Left ventricle myocardium inferior (tissue), 1 donor: ENCODE measurements at regions not wholly inside any gene's neighbourhood (a gene's known extent, or its start where the extent isn't known, plus 50 kb on each side); places are given as distances from the start of the nearest gene placed in this dataset.
A peak's percentile ranks its signal among the peaks of the same experiment; 100 is the strongest.

Source experiments
- DNase-seq: peaks from one replicate; pipeline ENCODE4 v3.0.0-alpha.2; 2020
- H3K27ac ChIP-seq: fragments of 200-600 bp; replicated peaks from 2 replicates; pipeline ENCODE4 v1.8.0; 2021
- H3K27me3 ChIP-seq: fragments of 200-600 bp; 2 replicates; pipeline ENCODE4 v1.8.0; 2021; ENCODE audit warnings: low read depth
- H3K36me3 ChIP-seq: fragments of 200-600 bp; 2 replicates; pipeline ENCODE4 v1.8.0; 2021
- H3K4me1 ChIP-seq: fragments of 200-600 bp; 2 replicates; pipeline ENCODE4 v1.8.0; 2021
- H3K4me3 ChIP-seq: fragments of 200-600 bp; 2 replicates; pipeline ENCODE4 v1.8.0; 2021; ENCODE audit warnings: mild to moderate bottlenecking, moderate library complexity
- H3K9me3 ChIP-seq: fragments of 200-600 bp; replicated peaks from 2 replicates; pipeline ENCODE4 v1.8.0; 2021
- intact Hi-C: fragments of 100-400 bp; cut with micrococcal nuclease; formaldehyde crosslinking; loops from one replicate; pipeline ENCODE4 v1.11.0; 2022
- TF ChIP-seq, protein P1 (sequence below): fragments of 200-600 bp; IDR thresholded peaks from 2 replicates; pipeline ENCODE4 v1.8.0; 2021; ENCODE audit warnings: antibody characterized with exemption, mild to moderate bottlenecking, borderline replicate concordance
- donor health status: DM: no; HTN: yes; CAD: no; lungs with severe emphysema.

GRCh38 chr5:92912283-92912682 is 668.7 kb downstream of the NR2F1-AS1 start:
- H3K36me3 ChIP-seq = no peaks in the 10 kb centered on the region
- peaks cover 15% of the 10 kb centered on the region for H3K4me1 ChIP-seq
- H3K27ac ChIP-seq = no peak overlapping the region
- no peak for DNase-seq
- TF ChIP-seq, protein P1, sequence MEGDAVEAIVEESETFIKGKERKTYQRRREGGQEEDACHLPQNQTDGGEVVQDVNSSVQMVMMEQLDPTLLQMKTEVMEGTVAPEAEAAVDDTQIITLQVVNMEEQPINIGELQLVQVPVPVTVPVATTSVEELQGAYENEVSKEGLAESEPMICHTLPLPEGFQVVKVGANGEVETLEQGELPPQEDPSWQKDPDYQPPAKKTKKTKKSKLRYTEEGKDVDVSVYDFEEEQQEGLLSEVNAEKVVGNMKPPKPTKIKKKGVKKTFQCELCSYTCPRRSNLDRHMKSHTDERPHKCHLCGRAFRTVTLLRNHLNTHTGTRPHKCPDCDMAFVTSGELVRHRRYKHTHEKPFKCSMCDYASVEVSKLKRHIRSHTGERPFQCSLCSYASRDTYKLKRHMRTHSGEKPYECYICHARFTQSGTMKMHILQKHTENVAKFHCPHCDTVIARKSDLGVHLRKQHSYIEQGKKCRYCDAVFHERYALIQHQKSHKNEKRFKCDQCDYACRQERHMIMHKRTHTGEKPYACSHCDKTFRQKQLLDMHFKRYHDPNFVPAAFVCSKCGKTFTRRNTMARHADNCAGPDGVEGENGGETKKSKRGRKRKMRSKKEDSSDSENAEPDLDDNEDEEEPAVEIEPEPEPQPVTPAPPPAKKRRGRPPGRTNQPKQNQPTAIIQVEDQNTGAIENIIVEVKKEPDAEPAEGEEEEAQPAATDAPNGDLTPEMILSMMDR = no peak
- no peak overlapping the region for H3K4me3 ChIP-seq
- no peaks in the 10 kb centered on the region for H3K9me3 ChIP-seq
- H3K27me3 ChIP-seq = peaks cover 6% of the 10 kb centered on the region
- intact Hi-C loops = no loop called here

GRCh38 chr5:92911851-92912250 is 669.2 kb downstream of the NR2F1-AS1 start:
- TF ChIP-seq, protein P1 = no peak
- no peak for DNase-seq
- Histone ChIP-seq H3K4me1 (peaks cover 15% of the 10 kb centered on the region), H3K27me3 (peaks cover 6% of the 10 kb centered on the region), H3K4me3 (no peak overlapping the region), H3K9me3 (no peaks in the 10 kb centered on the region), H3K36me3 (no peaks in the 10 kb centered on the region), H3K27ac (no peak overlapping the region)
- intact Hi-C loops = no loop called here

DNA sequence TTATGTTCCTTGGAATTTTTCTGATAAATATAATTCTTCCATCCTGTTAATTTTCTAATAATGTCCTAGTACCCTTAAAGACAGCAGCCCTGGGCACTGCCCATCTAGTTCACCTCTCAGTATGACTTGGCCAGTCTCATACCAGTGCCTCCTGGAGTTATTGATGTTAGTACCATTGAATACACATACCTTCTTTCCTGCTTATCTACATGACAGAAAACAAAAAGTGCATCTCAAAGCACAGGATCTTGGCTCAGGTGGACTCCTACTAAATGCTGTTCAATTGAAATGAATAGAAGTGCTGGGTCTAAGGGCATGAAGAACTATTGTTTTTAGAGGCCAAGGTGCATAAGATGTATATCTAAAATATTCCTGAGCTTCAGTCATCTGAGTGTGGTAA is 669.7 kb downstream of the NR2F1-AS1 start:
- Histone ChIP-seq H3K27ac (no peak overlapping the region), H3K36me3 (no peaks in the 10 kb centered on the region), H3K9me3 (no peaks in the 10 kb centered on the region), H3K4me3 (no peak overlapping the region), H3K4me1 (peaks cover 15% of the 10 kb centered on the region), H3K27me3 (peaks cover 6% of the 10 kb centered on the region)
- TF ChIP-seq, protein P1 = no peak
- DNase-seq = no peak
- intact Hi-C loops = no loop called here

DNA sequence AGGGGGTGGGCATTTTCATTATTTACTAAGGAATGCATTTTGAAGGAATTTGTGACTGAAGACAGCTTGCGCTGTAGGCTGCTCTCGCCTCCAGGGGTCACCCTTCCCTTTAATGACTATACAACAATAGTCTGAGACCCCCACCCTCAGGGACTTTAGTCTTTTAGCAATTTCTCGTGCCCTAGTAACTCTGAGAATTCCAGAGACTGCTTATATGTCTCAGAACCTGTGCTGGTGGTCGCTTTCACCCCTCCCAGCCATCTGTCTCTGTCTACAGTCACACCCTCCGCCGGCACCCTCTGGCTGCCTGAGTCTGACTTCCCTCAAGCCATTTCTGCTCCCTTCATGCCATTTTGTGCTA is 671.4 kb downstream of the NR2F1-AS1 start:
- Histone ChIP-seq H3K4me1 (peaks cover 15% of the 10 kb centered on the region), H3K27me3 (peaks cover 6% of the 10 kb centered on the region), H3K36me3 (no peaks in the 10 kb centered on the region), H3K4me3 (no peak overlapping the region), H3K27ac (no peak overlapping the region), H3K9me3 (no peaks in the 10 kb centered on the region)
- TF ChIP-seq, protein P1 = peak; percentile 60
- intact Hi-C loops = no loop called here
- DNase-seq = no peak

DNA sequence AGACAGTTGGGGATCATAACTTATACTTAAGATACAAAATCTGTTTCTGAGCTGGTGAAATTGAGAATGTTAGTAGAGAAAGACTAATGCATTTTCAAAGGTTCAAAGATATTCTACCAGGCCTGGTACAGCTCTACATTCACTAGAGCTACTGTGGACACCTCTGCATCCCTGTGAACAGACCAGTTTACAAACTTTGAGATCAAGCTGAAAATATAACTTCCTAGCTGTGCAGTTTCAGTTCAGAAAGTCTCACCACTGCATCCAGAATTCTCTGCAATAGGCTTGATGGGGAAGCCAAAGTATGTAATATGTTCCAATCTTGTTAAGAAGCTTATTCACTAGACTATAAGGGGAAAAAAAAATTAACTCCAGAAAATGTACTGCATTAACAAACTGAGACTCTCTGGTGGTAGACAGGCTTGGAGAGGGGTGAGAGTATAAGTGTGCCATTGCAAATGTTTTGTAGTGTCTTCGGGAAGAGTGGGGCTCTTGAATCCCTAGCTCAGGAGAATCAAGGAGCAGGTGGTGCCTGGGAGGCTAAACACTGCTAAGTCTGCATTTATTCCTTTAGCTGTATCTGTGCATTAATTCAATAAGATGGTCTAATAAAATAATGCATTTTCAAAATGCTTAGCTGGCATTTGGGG is 671.9 kb downstream of the NR2F1-AS1 start:
- intact Hi-C loops = no loop called here
- Histone ChIP-seq H3K4me1 (peaks cover 15% of the 10 kb centered on the region), H3K27me3 (peaks cover 6% of the 10 kb centered on the region), H3K27ac (no peak overlapping the region), H3K4me3 (no peak overlapping the region), H3K9me3 (no peaks in the 10 kb centered on the region), H3K36me3 (no peaks in the 10 kb centered on the region)
- TF ChIP-seq, protein P1 = no peak
- no peak for DNase-seq
